Daoy (cell line): ENCODE measurements at regions not wholly inside any gene's neighbourhood (a gene's known extent, or its start where the extent isn't known, plus 50 kb on each side); places are given as distances from the start of the nearest gene placed in this dataset.
"Not testable (repeated sequence)": the region's sequence is repeated elsewhere in the genome, so short reads cannot be mapped to it uniquely, and the experiment has no call there.

Experiments used
- DNase-seq: peaks from one replicate; pipeline ENCODE4 v3.0.0-alpha.2; 2015; ENCODE audit warnings: low read depth

GRCh38 chr2:193869564-193869963, 1674.8 kb upstream of the TMEFF2 start:
- DNase-seq: no peak

DNA sequence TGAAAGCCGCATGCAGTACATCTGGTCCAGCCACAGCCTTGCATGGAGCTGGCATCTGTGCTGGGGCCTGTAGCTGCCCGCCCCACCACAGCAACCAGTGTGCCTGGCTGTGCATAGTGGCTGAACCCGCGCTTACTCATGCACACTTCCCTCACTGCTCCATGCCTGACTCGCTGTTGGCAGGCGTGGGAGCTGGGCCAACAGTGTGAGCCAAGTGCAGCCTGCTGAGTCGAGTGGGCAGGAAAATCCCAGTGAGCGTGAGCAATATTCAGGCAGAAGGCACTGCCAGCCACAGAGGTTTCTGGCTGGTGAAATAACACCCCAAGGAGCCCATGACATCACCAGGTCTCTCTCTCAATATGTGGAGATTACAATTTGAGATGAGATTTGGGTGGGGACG, 1674.1 kb upstream of the TMEFF2 start:
- peak; percentile 58 for DNase-seq

GRCh38 chr2:193868132-193868531, 1673.4 kb upstream of the TMEFF2 start:
- DNase-seq: no peak

DNA sequence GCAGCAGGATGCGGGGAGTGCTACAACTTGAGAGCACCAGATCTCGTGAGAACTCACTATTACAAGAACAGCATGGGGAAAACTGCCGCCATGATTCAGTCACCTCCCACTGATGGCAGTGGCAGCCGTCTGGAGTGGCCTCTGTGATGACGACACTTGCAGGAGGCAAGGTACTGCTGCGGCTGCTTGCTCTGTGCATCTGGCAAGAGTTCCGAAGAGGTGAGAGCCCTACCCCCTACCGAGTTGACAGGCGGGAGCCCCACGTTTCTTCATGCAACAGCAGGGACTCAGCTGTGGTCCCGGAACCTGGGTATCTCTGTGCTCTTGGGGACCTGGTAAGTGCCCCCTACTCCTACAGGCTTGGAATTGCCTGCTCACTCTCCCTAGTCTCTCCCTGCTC, 1672.7 kb upstream of the TMEFF2 start:
- DNase-seq: no peak

- DNase-seq: no peak
Observed at GRCh38 chr2:193861557-193861956, 1666.8 kb upstream of the TMEFF2 start.

DNA sequence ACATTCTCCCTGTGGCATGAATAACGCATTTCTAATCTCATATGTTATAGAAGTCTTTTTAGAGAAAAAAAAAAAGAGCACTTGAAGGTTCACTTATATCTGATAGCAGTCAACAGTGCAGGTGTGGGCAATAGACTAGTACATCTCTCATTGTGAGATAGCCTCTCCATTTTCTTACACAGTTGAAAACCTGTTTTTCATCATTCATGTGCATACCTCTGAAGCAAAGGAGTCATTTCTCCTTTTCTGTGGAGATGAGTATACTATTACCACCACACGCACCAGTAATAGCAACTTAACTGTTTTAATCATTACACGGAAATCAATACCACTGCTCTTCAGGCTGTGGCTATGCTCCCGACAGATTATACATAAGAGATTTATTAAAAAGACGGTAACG, 1653.3 kb upstream of the TMEFF2 start:
- DNase-seq: no peak

GRCh38 chr2:193847130-193847529, 1652.4 kb upstream of the TMEFF2 start:
- peak; percentile 43 for DNase-seq

- no peak for DNase-seq
Observed at GRCh38 chr2:193845604-193846003, 1650.9 kb upstream of the TMEFF2 start.

GRCh38 chr2:193843675-193844074, 1648.9 kb upstream of the TMEFF2 start:
- DNase-seq: no peak

DNA sequence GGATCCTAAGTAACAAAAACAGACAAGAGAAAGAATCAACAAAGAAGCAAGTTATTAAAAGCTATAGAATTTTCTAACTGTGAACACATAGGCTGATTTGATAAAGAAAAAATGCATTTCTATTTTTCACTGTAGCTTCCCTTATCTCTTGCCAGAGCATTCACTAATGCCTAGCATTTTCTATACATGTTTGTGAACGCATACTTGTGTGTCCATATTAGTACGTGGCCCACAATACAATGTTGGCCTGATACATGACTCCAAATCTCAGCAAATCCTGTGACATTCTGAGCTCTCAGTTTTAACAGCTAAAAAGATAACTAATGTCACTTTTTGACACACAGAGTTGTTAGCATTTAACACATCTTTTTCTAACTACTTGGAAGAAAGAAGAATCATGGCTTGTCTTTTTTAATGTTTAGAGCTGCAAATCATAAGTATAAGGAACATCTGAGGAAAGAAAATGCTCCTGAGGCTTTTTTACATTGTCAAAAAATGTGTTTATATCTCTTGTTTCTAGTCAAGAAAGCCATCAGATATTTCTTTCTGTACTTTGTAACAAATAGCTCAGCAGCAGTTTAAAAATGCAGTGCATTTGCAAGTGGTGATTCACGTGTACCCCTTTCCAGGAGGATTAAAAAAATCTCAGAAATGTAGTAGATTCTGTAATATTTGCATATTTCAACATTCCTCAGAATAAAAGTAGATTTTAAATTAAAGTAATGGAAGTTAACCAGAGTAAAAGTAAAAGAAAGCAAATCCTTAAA, 1646.8 kb upstream of the TMEFF2 start:
- DNase-seq: no peak

DNA sequence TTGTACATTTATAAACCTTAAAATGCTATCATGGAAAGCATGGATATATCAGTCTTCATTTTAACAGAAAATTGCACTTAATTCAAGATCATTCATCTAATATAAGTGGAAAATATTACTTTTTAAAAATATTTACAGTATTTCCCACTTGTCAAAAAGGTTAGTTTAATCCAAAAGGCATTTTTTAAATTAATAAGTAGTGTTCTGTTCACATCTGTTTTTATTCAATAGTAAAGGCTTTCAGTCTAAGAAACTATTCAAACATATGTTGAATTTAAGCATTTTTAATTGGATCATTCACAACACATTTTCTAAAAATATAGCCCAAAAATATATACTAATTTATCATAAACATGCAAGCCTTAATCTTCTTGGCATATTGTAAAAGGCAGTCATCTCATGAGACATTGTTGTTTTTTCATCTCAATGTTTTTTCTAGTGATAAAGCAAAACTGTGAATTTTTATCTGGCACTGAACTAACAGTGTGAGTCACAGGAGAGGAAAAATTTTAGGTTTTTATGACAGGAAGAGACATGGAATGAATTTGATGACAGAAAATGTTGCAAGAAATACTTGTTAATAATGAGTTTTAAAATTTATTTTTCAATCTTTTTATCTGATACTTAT, 1642.5 kb upstream of the TMEFF2 start:
- DNase-seq: peak; percentile 11

DNA sequence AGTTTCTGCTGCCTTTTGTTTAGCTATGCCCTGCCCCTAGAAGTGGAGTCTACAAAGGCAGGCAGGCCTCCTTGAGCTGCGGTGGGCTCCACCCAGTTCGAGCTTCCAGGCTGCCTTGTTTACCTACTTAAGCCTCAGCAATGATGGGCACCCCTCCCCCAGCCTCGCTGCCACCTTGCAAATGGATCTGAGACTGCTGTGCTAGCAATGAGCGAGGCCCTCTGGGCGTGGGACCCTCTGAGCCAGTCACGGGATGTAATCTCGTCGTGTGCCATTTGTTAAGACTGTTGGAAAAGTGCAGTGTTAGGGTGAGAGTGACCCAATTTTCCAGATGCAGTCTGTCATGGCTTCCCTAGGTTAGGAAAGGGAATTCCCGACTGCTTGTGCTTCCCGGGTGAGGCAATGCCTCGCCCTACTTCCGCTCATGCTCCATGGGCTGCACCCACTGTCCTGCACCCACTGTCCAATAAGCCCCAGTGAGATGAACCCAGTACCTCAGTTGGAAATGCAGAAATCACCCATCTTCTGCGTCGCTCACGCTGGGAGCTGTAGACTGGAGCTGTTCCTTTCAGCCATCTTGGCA, 1641.8 kb upstream of the TMEFF2 start:
- DNase-seq: not testable (repeated sequence)

- not testable (repeated sequence) for DNase-seq
Observed at GRCh38 chr2:193833895-193834294, 1639.2 kb upstream of the TMEFF2 start.

DNA sequence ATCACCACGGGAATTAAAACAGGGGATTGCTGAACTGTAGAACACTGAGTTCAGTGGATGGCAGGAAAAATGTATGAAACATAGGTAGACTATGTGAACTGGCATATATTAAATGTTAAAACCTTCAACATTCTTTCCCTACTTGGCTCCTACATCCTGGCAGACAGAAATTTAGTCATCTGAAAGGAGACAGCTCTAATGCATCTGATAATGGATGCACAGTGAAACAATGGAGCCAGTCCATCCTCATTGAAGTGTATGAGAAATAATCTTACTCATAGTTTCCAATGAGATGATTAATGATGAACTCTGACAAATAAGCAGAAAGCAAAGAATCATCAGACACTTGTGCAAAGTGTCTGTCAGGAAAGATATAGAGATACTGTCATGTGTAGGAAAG, 1629.7 kb upstream of the TMEFF2 start:
- peak; percentile 31 for DNase-seq

DNA sequence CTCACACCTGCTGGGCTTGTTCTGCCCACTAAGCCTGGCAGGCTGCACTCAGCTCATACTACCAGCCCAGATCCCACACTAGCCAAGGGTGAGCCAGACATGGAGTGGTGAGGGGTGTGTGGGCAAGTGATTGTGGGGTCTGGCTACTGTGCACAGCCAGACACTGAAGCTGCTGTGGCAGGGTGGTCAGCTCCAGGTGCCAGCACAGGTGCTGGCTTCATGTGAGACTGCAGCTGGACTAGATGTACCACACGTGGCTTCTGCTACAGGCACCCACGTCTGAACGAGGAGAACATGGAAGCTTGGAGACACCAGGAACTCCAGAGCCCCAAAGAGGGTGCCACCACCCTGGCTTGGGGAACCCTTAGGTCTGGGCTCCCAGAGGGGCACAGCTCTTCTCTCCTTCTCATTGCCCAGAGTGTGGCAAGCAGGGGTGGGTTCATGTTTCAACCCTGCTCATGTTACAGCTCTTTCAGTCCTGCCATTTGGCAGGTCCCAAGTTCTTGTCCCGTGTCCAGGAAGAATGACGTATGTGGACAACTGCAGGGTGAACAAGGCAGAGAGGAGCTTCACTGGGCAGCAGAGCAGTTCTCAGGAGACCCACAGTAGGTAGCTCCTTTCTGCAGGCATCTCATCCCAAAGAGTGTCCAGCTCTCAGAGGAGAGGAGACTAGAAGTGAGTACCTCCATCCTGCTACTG, 1624.2 kb upstream of the TMEFF2 start:
- DNase-seq: no peak

- DNase-seq: no peak
Observed at GRCh38 chr2:193816008-193816407, 1621.3 kb upstream of the TMEFF2 start.

- DNase-seq: no peak
Observed at GRCh38 chr2:193810533-193810932, 1615.8 kb upstream of the TMEFF2 start.

DNA sequence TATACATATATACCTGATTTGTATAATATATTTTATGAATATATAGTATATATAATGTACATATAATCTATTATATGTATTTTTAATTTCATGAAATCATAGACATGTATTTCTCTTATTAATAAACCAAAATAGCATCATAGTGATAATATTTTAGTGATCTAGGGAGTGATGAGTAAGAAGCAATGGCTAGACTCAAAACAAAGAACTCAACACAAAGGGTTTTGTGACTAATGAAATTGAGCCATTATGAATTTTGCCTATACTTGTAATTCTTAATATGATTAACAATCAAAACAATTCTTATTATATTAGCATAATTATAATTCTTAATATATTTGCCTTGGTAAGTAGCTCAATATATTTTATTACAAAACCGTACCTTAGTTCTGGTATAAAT, 1614.1 kb upstream of the TMEFF2 start:
- DNase-seq: no peak

GRCh38 chr2:193806088-193806774, 1611.5 kb upstream of the TMEFF2 start:
- DNase-seq: peak; percentile 7

- no peak for DNase-seq
Observed at GRCh38 chr2:193796847-193797246, 1602.1 kb upstream of the TMEFF2 start.

DNA sequence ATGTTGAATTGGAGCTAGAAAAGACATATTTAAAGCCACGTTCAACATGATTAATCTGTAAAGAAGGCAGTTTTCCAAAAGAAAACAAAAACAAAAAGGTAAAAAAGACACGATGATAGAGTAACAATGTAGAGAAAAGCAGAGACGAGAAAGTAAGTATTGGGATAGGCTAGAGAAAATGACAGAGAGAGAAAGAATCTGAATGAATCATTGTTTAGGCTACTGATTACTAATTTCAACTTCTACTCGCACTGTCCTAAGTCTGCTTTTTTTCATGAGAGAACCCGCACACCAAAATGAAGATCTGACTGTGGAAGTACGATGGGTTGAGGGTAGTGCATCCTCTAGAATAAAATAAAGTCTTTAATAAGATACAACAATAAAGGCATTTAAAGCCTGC, 1599.2 kb upstream of the TMEFF2 start:
- peak; percentile 10 for DNase-seq

DNA sequence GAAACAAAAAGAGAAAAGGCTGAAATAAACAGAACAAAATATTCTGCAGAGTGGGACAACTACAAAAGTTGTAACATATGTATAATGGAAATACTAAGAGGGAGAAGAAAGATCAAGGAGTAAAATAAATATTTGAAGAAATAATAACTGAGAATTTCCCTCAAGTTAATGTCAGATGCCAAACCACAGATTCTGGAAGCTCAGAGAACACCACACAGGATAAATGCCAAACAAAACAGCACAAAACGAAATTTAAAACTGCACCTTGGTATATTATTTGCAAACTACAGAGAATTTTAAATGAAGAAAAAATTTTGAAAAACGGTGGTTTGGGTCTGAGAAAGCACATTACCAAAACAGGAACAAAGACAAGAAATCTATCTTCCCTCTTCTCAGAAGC, 1588.9 kb upstream of the TMEFF2 start:
- no peak for DNase-seq
